IMR-90 (cell line): ENCODE measurements at regions not wholly inside any gene's neighbourhood (a gene's known extent, or its start where the extent isn't known, plus 50 kb on each side); places are given as distances from the start of the nearest gene placed in this dataset.
A peak's percentile ranks its signal among the peaks of the same experiment; 100 is the strongest.

Source experiments
- ATAC-seq: fragments of 200-7000 bp; cut with Tn5 transposase; 2 replicates; pipeline ENCODE4 v1.9.1; 2020; ENCODE audit warnings: low read depth, mild to moderate bottlenecking, moderate library complexity
- BruUV-seq: library from RNA; stranded (reverse); fragments of 400-500 nt; replicated peaks from 2 replicates; lab custom pipeline; 2021; lab: Mats Ljungman, UMichigan
- CTCF ChIA-PET: fragments of 300-600 bp; formaldehyde crosslinking; extraction: SDS; loops from one replicate; lab custom pipeline; 2021; ENCODE audit warnings: antibody characterized with exemption; lab: Yijun Ruan, JAX
- POLR2A ChIA-PET: fragments of 300-600 bp; sonication (Branson Sonifier 250); formaldehyde crosslinking; loops from one replicate; lab custom pipeline; 2022; ENCODE audit warnings: antibody characterized with exemption; ENCODE audit not compliant: unreplicated experiment; lab: Charles Lee
- DNase-seq: peaks from one replicate; pipeline ENCODE4 v3.0.0; 2013
- H2AFZ ChIP-seq: replicated peaks from 2 replicates; pipeline ENCODE3; 2013; ENCODE audit warnings: low read length, mild to moderate bottlenecking; ENCODE audit not compliant: poor library complexity
- H2AK5ac ChIP-seq: 2 replicates; pipeline ENCODE4 v1.6.1; 2013; ENCODE audit warnings: low read depth, low read length, inconsistent platforms
- H2AK9ac ChIP-seq: replicated peaks from 2 replicates; pipeline ENCODE3; 2013; ENCODE audit warnings: mild to moderate bottlenecking, low read depth, low read length, moderate library complexity; ENCODE audit not compliant: poor library complexity
- H2BK120ac ChIP-seq: 2 replicates; pipeline ENCODE4 v1.6.1; 2013; ENCODE audit warnings: low read depth, low read length, inconsistent platforms
- H2BK15ac ChIP-seq: 3 replicates; pipeline ENCODE4 v1.6.1; 2013; ENCODE audit warnings: low read depth, low read length, inconsistent platforms
- H2BK20ac ChIP-seq: 2 replicates; pipeline ENCODE4 v1.6.1; 2013; ENCODE audit warnings: low read depth, mild to moderate bottlenecking, inconsistent platforms, low read length, moderate library complexity
- H2BK5ac ChIP-seq: 2 replicates; pipeline ENCODE4 v1.6.1; 2013; ENCODE audit warnings: mild to moderate bottlenecking, low read depth, low read length, inconsistent platforms; ENCODE audit not compliant: poor library complexity, severe bottlenecking
- H3K14ac ChIP-seq: replicated peaks from 2 replicates; pipeline ENCODE4 v1.6.1; 2013; ENCODE audit warnings: low read depth, low read length, inconsistent platforms
- H3K18ac ChIP-seq: 2 replicates; pipeline ENCODE4 v1.6.1; 2013; ENCODE audit warnings: low read depth, low read length, control low read depth
- H3K23ac ChIP-seq: 2 replicates; pipeline ENCODE4 v1.6.1; 2013; ENCODE audit warnings: low read depth, low read length, inconsistent platforms
- H3K27ac ChIP-seq: 2 replicates; pipeline ENCODE4 v1.5.1; 2013; ENCODE audit warnings: mild to moderate bottlenecking, control low read depth, low read length; ENCODE audit not compliant: insufficient read depth
- H3K27me3 ChIP-seq: 2 replicates; pipeline ENCODE4 v1.6.1; 2013; ENCODE audit warnings: low read length; ENCODE audit not compliant: control insufficient read depth, insufficient read depth
- H3K36me3 ChIP-seq: 2 replicates; pipeline ENCODE4 v1.6.1; 2013; ENCODE audit warnings: low read length, mixed read lengths; ENCODE audit not compliant: control insufficient read depth, insufficient read depth
- H3K4ac ChIP-seq: 2 replicates; pipeline ENCODE4 v1.6.1; 2013; ENCODE audit warnings: low read depth, low read length, inconsistent platforms
- H3K4me1 ChIP-seq: 2 replicates; pipeline ENCODE4 v1.6.1; 2013; ENCODE audit warnings: low read length, mixed read lengths; ENCODE audit not compliant: control insufficient read depth, insufficient read depth
- H3K4me2 ChIP-seq: 2 replicates; pipeline ENCODE4 v1.6.1; 2013; ENCODE audit warnings: low read depth, mild to moderate bottlenecking, control low read depth, low read length, moderate library complexity
- H3K4me3 ChIP-seq: 2 replicates; pipeline ENCODE4 v1.5.1; 2013; ENCODE audit warnings: low read depth, mild to moderate bottlenecking, control low read depth, low read length, moderate library complexity; ENCODE audit not compliant: insufficient read depth
- H3K56ac ChIP-seq: 2 replicates; pipeline ENCODE4 v1.6.1; 2013; ENCODE audit warnings: low read length, inconsistent platforms; ENCODE audit not compliant: insufficient read depth; ENCODE audit errors: extremely low read depth
- H3K79me1 ChIP-seq, 2 experiments: 2 replicates each; pipeline ENCODE4 v1.6.1; 2013; ENCODE audit warnings: low read length in 2 of 2, inconsistent platforms in 1 of 2, low read depth in 1 of 2
- H3K9ac ChIP-seq: 2 replicates; pipeline ENCODE4 v1.6.1; 2013; ENCODE audit warnings: low read depth, low read length, control low read depth
- H3K9me1 ChIP-seq: 2 replicates; pipeline ENCODE4 v1.6.1; 2013; ENCODE audit warnings: low read length, inconsistent platforms; ENCODE audit not compliant: insufficient read depth
- H3K9me3 ChIP-seq: 2 replicates; pipeline ENCODE4 v1.6.1; 2013; ENCODE audit warnings: low read length; ENCODE audit not compliant: control insufficient read depth, insufficient read depth
- H4K20me1 ChIP-seq: 2 replicates; pipeline ENCODE4 v1.6.1; 2013; ENCODE audit warnings: low read length, inconsistent platforms; ENCODE audit not compliant: insufficient read depth
- H4K5ac ChIP-seq: 2 replicates; pipeline ENCODE4 v1.6.1; 2013; ENCODE audit warnings: mild to moderate bottlenecking, low read depth, low read length, control low read depth
- H4K8ac ChIP-seq, 2 experiments: 2 replicates each; pipeline ENCODE4 v1.6.1; 2013; ENCODE audit warnings: low read depth in 2 of 2, low read length in 2 of 2, control low read depth in 1 of 2, inconsistent platforms in 1 of 2
- H4K91ac ChIP-seq: 2 replicates; pipeline ENCODE4 v1.6.1; 2013; ENCODE audit warnings: low read depth, low read length, inconsistent platforms; ENCODE audit not compliant: insufficient read depth
- MAFK ChIP-seq: IDR thresholded peaks from 2 replicates; pipeline ENCODE4 v1.6.1; 2012; ENCODE audit warnings: low read depth, low read length, improper control_type of control experiment
- RAD21 ChIP-seq: IDR thresholded peaks from 2 replicates; pipeline ENCODE4 v1.6.1; 2012; ENCODE audit warnings: low read length, improper control_type of control experiment
- RFX5 ChIP-seq: IDR thresholded peaks from 2 replicates; pipeline ENCODE4 v1.8.0; 2012; ENCODE audit warnings: low read depth, mild to moderate bottlenecking, low read length, moderate library complexity
- WGBS, 2 experiments: methylation state at CpG; one replicate each; pipeline versions ENCODE4 v1.1.5 to v1.1.7; 2013; ENCODE audit warnings: missing lambda C conversion rate in 2 of 2; ENCODE audit not compliant: insufficient read length in 1 of 2; ENCODE audit errors: extremely low coverage in 2 of 2; 5-methylcytosine and 5-hydroxymethylcytosine counted together
- dilution Hi-C: fragments of 300-500 bp; cut with HindIII; formaldehyde crosslinking; loops from one replicate; pipeline ENCODE4 v1.14.3; 2018; ENCODE audit warnings: low sequenced_read_pairs; ENCODE audit not compliant: unreplicated experiment
- in situ Hi-C: fragments of 300-500 bp; cut with MboI; formaldehyde crosslinking; loops from 3 replicates; pipeline ENCODE4 v1.14.3; 2019; ENCODE audit warnings: low sequenced_read_pairs, inconsistent platforms, mixed read lengths
- intact Hi-C: fragments of 100-400 bp; cut with micrococcal nuclease; formaldehyde crosslinking; loops from 2 replicates; pipeline ENCODE4 v1.10.0; 2022
- TF ChIP-seq, protein P1 (sequence below): fragments of 150-350 bp; IDR thresholded peaks from 2 replicates; pipeline ENCODE4 v1.6.1; 2016; ENCODE audit warnings: low read depth, mild to moderate bottlenecking, low read length, moderate library complexity, borderline replicate concordance
- TF ChIP-seq, protein P2 (sequence below): fragments of 150-350 bp; IDR thresholded peaks from 2 replicates; pipeline ENCODE4 v1.6.1; 2017; ENCODE audit warnings: mild to moderate bottlenecking, antibody characterized with exemption, low read length, low read depth

DNA sequence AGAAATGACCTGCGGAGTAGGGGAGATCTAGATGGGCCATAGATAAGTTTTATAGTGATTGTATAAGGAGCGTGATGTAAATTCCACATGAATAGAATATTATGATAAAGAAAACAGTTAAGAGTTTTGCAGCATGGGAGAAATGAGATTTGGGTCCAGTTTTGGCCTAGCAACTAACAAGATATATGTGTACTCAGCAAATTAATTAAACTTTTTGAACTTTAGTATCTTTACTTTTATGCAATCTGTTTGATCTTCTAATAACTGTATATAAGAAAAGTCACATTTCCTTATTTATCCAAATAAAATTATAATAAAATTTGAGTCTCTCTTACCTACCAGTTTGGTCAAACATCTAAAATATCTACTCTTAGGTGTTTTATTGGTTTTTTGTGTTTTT lies 1011.8 kb upstream of the NCAM2 start:
- Histone ChIP-seq H3K9me3 (peaks cover 2% of the 10 kb centered on the region; the same call in 1 of the 2 replicates), H2BK20ac (no peak overlapping the region), H2AFZ (no peak overlapping the region), H3K18ac (no peak overlapping the region), H3K27me3 (no peaks in the 10 kb centered on the region), H3K9ac (no peak overlapping the region), H3K23ac (no peak overlapping the region), H3K14ac (no peak overlapping the region), H4K8ac (no peak overlapping the region), H4K5ac (no peak overlapping the region), H4K20me1 (no peaks in the 10 kb centered on the region), H3K4me2 (no peak overlapping the region), H2BK120ac (no peak overlapping the region), H3K4me3 (no peak overlapping the region), H3K4me1 (no peaks in the 10 kb centered on the region), H2AK5ac (no peak overlapping the region), H3K56ac (no peak overlapping the region), H3K36me3 (no peaks in the 10 kb centered on the region), H2BK15ac (no peak overlapping the region), H2AK9ac (no peak overlapping the region), H2BK5ac (no peak overlapping the region), H3K27ac (no peak overlapping the region), H3K4ac (no peak overlapping the region), H3K9me1 (no peaks in the 10 kb centered on the region), H4K91ac (no peak overlapping the region), H3K79me1 (no peaks in the 10 kb centered on the region)
- no TSS peak for BruUV-seq
- ChIA-PET POLR2A (no interaction called here), CTCF (no interaction called here)
- no peak for DNase-seq
- no peak for ATAC-seq
- TF ChIP-seq, protein P1, sequence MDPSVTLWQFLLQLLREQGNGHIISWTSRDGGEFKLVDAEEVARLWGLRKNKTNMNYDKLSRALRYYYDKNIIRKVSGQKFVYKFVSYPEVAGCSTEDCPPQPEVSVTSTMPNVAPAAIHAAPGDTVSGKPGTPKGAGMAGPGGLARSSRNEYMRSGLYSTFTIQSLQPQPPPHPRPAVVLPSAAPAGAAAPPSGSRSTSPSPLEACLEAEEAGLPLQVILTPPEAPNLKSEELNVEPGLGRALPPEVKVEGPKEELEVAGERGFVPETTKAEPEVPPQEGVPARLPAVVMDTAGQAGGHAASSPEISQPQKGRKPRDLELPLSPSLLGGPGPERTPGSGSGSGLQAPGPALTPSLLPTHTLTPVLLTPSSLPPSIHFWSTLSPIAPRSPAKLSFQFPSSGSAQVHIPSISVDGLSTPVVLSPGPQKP = no peak
- TF ChIP-seq, protein P2, sequence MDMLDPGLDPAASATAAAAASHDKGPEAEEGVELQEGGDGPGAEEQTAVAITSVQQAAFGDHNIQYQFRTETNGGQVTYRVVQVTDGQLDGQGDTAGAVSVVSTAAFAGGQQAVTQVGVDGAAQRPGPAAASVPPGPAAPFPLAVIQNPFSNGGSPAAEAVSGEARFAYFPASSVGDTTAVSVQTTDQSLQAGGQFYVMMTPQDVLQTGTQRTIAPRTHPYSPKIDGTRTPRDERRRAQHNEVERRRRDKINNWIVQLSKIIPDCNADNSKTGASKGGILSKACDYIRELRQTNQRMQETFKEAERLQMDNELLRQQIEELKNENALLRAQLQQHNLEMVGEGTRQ = no peak
- TF ChIP-seq RAD21 (no peak), MAFK (0 out of 2 replicates have a peak, but pooled peaks have one; percentile 26), RFX5 (no peak)
- in situ Hi-C loops (no loop called here), intact Hi-C loops (no loop called here), dilution Hi-C loops (no loop called here)
- WGBS, 2 experiments = no CpG with 5 or more reads among the region's 2 CpGs
